ENCODE measurements at regions not wholly inside any gene's neighbourhood (a gene's known extent, or its start where the extent isn't known, plus 50 kb on each side); places are given as distances from the start of the nearest gene placed in this dataset.
"Not testable (repeated sequence)": the region's sequence is repeated elsewhere in the genome, so short reads cannot be mapped to it uniquely, and the experiment has no call there.

- DNase-seq (ENCODE audit: low read depth), result peak; percentile 70
Measured at GRCh38 chr5:62223312-62223670, 82.7 kb upstream of the KIF2A start.

DNA sequence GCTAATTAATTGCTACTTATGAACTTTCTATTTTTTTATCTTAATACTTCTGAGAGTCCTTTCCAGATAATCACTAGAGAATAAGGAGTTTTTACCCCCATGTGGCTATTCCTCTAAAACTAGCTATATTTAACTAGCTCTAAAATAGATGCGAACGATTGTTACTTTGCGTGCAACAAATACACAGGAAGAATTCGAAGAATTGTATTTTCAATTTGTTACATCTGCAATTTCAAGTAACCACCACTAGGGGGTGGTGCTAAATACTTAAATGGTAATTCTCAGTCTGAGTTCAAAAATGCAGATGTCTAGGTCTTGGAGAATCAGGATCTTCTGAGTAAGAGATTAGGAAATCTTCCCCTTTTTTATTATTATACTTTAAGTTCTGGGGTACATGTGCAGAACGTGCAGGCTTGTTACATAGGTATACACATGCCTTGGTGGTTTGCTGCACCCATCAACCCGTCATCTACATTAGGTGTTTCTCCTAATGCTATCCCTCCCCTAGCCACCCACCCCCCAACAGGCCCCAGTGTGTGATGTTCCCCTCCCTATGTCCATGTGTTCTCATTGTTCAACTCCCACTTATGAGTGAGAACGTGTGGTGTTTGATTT is 80.9 kb upstream of the KIF2A start:
- not testable (repeated sequence) for DNase-seq (ENCODE audit: low read depth)

DNA sequence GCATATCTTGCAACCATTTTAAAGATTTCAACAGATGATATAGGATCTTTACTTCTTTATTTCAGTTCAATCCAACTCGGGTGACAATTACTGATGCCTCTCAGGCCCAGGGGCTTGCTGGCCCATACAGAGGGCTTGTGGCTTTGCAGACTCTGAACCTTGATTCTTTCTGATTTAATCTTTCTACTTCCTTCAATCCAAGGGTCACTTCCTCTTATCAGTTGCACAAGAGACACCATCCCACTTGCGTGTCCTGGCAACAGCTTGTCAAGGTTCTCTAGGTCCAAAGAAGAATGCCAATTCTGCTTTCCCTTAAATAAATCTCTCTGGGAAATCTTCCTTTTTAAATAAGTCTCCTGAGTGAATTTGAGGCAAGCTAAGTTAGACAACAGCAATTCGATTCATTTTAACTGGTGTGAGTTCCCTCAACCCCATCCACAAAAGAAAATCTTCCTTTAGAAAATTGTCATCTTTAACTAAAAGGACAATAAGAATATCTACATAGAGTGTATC is 75.1 kb upstream of the KIF2A start:
- DNase-seq (ENCODE audit: low read depth), result not testable (repeated sequence)

DNA sequence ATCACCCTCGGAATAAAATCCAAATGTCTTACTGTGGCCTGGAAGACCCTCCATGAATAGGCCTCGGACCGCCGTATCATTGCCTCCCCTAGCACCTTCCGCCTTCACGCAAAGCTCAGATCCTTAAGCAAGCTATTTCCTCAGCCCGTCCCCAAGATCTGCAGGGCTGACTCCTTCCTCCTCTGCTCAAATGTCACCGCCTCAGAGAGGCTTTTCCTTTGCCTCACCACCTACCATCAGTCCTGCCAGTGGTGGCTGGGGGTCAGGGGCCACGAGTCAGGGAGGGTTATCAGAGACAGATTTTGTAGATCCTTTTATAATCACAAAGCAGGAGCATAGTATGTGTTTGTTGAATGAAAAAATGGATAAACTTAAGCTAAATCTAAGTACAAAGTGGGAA is 74.4 kb upstream of the KIF2A start:
- no peak for DNase-seq (ENCODE audit: low read depth)

DNA sequence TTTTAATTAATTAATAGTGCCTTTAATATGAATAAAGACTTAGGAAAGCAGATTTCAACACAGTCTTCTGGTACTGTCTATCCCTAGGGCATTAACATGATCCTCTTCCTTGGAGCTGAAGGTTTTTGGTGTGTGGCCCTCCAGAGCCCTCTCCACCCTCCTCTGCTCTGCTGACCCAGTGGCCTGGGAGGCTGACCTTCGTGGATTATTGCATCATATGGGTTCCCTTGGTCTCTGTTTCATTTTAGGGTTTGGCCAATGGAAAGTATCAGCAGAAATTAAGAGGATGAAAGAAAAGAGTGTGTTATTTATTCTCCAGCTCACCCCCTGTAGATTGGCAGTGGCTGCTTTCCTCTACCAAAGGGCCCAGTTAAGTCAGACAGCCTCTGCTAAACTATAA is 73.8 kb upstream of the KIF2A start:
- DNase-seq (ENCODE audit: low read depth), result not testable (repeated sequence)

- DNase-seq (ENCODE audit: low read depth), result not testable (repeated sequence)
Measured at GRCh38 chr5:62233083-62234046, 72.6 kb upstream of the KIF2A start.

GRCh38 chr5:62236593-62236992 is 69.4 kb upstream of the KIF2A start:
- not testable (repeated sequence) for DNase-seq (ENCODE audit: low read depth)

GRCh38 chr5:62237944-62238343 is 68.1 kb upstream of the KIF2A start:
- not testable (repeated sequence) for DNase-seq (ENCODE audit: low read depth)

DNA sequence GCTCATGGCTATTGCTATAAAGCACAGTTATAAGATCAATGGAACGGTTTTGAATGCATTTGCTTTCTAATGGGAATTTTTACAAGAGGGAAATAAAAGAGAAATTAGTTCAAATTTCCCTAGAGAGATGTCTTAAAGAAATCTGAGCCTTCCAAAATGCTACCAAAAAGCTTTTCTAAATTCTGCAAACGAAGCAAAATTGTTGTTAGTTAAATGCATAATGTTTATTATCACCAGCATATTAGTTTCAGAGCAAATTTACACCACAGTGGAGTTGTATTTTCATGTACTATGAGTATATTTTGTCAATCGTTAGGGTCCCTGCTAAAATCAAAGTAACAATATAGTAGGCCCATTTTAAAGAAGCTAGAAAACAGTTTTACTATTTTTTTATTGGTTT is 67.4 kb upstream of the KIF2A start:
- DNase-seq (ENCODE audit: low read depth), result not testable (repeated sequence)

DNA sequence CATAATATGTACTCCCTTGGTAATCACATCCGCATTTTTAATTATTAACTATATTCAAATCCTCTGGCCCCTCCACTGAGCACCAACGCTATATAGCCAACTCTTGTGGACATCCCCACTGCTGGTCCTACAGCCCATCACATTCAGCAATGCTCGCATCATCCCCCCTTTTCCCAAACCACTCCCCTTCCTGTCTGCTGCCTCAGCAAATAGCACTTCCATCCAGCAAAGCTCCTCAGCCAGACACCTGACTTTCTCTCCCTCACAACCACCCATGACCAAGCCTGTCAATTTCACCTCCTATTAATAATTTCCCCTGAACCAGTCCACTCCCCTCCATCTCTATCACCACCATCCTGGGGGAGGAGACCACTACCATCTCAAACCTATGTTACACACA is 65.5 kb upstream of the KIF2A start:
- DNase-seq (ENCODE audit: low read depth), result not testable (repeated sequence)

GRCh38 chr5:62242000-62242399 is 64.0 kb upstream of the KIF2A start:
- not testable (repeated sequence) for DNase-seq (ENCODE audit: low read depth)

DNA sequence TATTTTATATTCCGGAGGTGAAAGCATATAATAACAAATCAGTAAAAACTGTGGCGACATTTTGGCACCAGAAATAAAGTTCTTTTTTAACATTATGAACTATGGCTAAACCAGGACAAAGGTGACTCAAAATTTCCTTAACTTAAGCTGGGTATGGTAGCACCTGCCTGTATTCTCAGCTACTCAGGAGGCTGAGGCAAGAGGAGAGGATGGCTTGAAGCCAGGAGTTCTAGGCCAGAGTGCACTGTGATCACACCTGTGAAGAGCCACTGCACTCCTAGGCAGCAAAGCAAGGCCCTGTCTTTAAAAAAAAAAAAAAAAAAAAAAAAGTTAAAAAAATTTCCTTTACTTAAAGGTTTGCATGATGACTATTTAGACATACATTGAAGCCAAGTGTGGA is 63.0 kb upstream of the KIF2A start:
- not testable (repeated sequence) for DNase-seq (ENCODE audit: low read depth)

- DNase-seq (ENCODE audit: low read depth), result not testable (repeated sequence)
Measured at GRCh38 chr5:62248192-62248591, 57.8 kb upstream of the KIF2A start.

DNA sequence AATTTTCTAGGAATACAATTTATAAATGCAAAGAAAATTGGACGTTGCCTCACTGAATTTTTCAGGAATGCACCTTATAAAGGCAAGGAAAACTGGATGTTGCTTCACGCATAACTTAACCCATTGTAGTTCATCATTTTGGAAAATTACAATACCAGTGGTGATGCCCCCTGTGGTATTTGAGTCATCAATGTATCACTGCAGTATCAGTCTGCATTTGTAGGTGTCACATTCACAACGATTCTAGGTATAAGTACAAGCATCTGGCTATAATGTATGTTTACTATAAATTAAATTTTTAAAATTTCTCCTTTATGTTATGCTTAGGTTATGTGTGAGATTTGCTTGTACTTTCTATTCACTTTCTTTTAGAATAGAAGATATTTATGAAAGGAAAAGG is 55.9 kb upstream of the KIF2A start:
- not testable (repeated sequence) for DNase-seq (ENCODE audit: low read depth)

GRCh38 chr5:62250919-62251318 is 55.1 kb upstream of the KIF2A start:
- DNase-seq (ENCODE audit: low read depth), result not testable (repeated sequence)

GRCh38 chr5:62252519-62252918 is 53.5 kb upstream of the KIF2A start:
- not testable (repeated sequence) for DNase-seq (ENCODE audit: low read depth)

- DNase-seq (ENCODE audit: low read depth), result not testable (repeated sequence)
Measured at GRCh38 chr5:62255551-62255950, 50.5 kb upstream of the KIF2A start.

GRCh38 chr5:62256161-62257019 is 49.6 kb upstream of the KIF2A start:
- no peak for DNase-seq (ENCODE audit: low read depth)

All from T follicular helper cell (primary cell).